T47D (cell line): ENCODE measurements at regions not wholly inside any gene's neighbourhood (a gene's known extent, or its start where the extent isn't known, plus 50 kb on each side); places are given as distances from the start of the nearest gene placed in this dataset.

ENCODE experiments used
- DNase-seq, 2 experiments: peaks; one replicate each; pipeline versions ENCODE4 v3.0.0 to v3.0.0-alpha.2; 2011 to 2012; ENCODE audit warnings: low read depth in 1 of 2, low spot score in 1 of 2
- JUND ChIP-seq: IDR thresholded peaks from 2 replicates; pipeline ENCODE4 v1.6.1; 2012; ENCODE audit warnings: low read depth
- in situ Hi-C: cut with HindIII; loops from 2 replicates; pipeline ENCODE4 v1.10.0; 2016; ENCODE audit warnings: low sequenced_read_pairs, low pct_unique_long_range_greater_than_20kb

GRCh38 chr5:152499814-152500535, 94.9 kb upstream of the NMUR2 start:
- in situ Hi-C loops = no loop called here
- TF ChIP-seq JUND = no peak
- no peak for DNase-seq

- no peak for DNase-seq
- in situ Hi-C loops = no loop called here
Observed at GRCh38 chr5:152501294-152501693, 96.2 kb upstream of the NMUR2 start.

GRCh38 chr5:152503206-152503605, 98.1 kb upstream of the NMUR2 start:
- DNase-seq = no peak
- TF ChIP-seq JUND = no peak
- in situ Hi-C loops = no loop called here

More at GRCh38 chr5:152501294-152501693, 96.2 kb upstream of the NMUR2 start:
- TF ChIP-seq JUND = no peak

GRCh38 chr5:152505442-152506042, 100.5 kb upstream of the NMUR2 start:
- in situ Hi-C loops = no loop called here
- no peak for TF ChIP-seq JUND
- DNase-seq = peak; percentile 11 to 77

GRCh38 chr5:152511120-152511519, 106.0 kb upstream of the NMUR2 start:
- DNase-seq = no peak

GRCh38 chr5:152511531-152512132, 106.6 kb upstream of the NMUR2 start:
- DNase-seq = no peak

More at GRCh38 chr5:152511120-152511519, 106.0 kb upstream of the NMUR2 start:
- in situ Hi-C loops = no loop called here
- no peak for TF ChIP-seq JUND

GRCh38 chr5:152514827-152515397, 109.8 kb upstream of the NMUR2 start:
- peak in 1 of 2 experiments; percentile 57 for DNase-seq
- no peak for TF ChIP-seq JUND
- in situ Hi-C loops = no loop called here

More at GRCh38 chr5:152511531-152512132, 106.6 kb upstream of the NMUR2 start:
- in situ Hi-C loops = no loop called here
- no peak for TF ChIP-seq JUND

GRCh38 chr5:152523964-152524363, 118.9 kb upstream of the NMUR2 start:
- DNase-seq = no peak
- in situ Hi-C loops = no loop called here
- TF ChIP-seq JUND = no peak

GRCh38 chr5:152527358-152528052, 122.4 kb upstream of the NMUR2 start:
- DNase-seq = no peak
- in situ Hi-C loops = no loop called here
- TF ChIP-seq JUND = no peak

- no peak for DNase-seq
- in situ Hi-C loops = no loop called here
- TF ChIP-seq JUND = no peak
Observed at GRCh38 chr5:152529440-152529839, 124.4 kb upstream of the NMUR2 start.

- peak; percentile 55 to 82 for DNase-seq
Observed at GRCh38 chr5:152532714-152533113, 127.6 kb upstream of the NMUR2 start.

GRCh38 chr5:152534641-152535040, 129.6 kb upstream of the NMUR2 start:
- in situ Hi-C loops = no loop called here
- DNase-seq = no peak

More at GRCh38 chr5:152532714-152533113, 127.6 kb upstream of the NMUR2 start:
- in situ Hi-C loops = no loop called here
- TF ChIP-seq JUND = no peak

GRCh38 chr5:152542741-152543140, 137.7 kb upstream of the NMUR2 start:
- DNase-seq = peak in 1 of 2 experiments; percentile 66
- TF ChIP-seq JUND = no peak
- in situ Hi-C loops = no loop called here

More at GRCh38 chr5:152534641-152535040, 129.6 kb upstream of the NMUR2 start:
- no peak for TF ChIP-seq JUND
